GM23338 (cell line): ENCODE measurements at regions not wholly inside any gene's neighbourhood (a gene's known extent, or its start where the extent isn't known, plus 50 kb on each side); places are given as distances from the start of the nearest gene placed in this dataset.

Experiments
- ATAC-seq: fragments of 200-7000 bp; cut with Tn5 transposase; 3 replicates; pipeline ENCODE4 v1.9.1; 2020
- DNase-seq: peaks from one replicate; pipeline ENCODE4 v3.0.0-alpha.2; 2015; ENCODE audit warnings: low spot score
- H2AFZ ChIP-seq: fragments of 200-600 bp; sonication (generic); 2 replicates; pipeline ENCODE4 v1.8.0; 2016; ENCODE audit warnings: antibody characterized with exemption, mild to moderate bottlenecking, moderate library complexity
- H3F3A ChIP-seq: fragments of 200-600 bp; sonication (generic); replicated peaks from 2 replicates; pipeline ENCODE4 v1.8.0; 2017; ENCODE audit warnings: antibody characterized with exemption, mixed run types, low read depth
- H3K27ac ChIP-seq: fragments of 200-600 bp; sonication (generic); 2 replicates; pipeline ENCODE4 v1.6.1; 2016; ENCODE audit warnings: low read depth
- H3K27me3 ChIP-seq: fragments of 200-600 bp; sonication (generic); 2 replicates; pipeline ENCODE4 v1.8.0; 2016; ENCODE audit warnings: mild to moderate bottlenecking, mixed run types, moderate library complexity; ENCODE audit not compliant: insufficient read depth
- H3K36me3 ChIP-seq: fragments of 200-600 bp; sonication (generic); 2 replicates; pipeline ENCODE4 v1.8.0; 2016; ENCODE audit warnings: mild to moderate bottlenecking; ENCODE audit not compliant: insufficient read depth
- H3K4me1 ChIP-seq: fragments of 200-600 bp; sonication (generic); 2 replicates; pipeline ENCODE4 v1.8.0; 2016; ENCODE audit warnings: mild to moderate bottlenecking, moderate library complexity; ENCODE audit not compliant: insufficient read depth
- H3K4me2 ChIP-seq: fragments of 200-600 bp; sonication (generic); 2 replicates; pipeline ENCODE4 v1.7.1; 2017; ENCODE audit warnings: mixed run types
- H3K4me3 ChIP-seq: fragments of 200-600 bp; sonication (generic); 2 replicates; pipeline ENCODE4 v1.6.1; 2016; ENCODE audit warnings: mixed run types
- H3K79me2 ChIP-seq: fragments of 200-600 bp; sonication (generic); replicated peaks from 2 replicates; pipeline ENCODE4 v1.8.0; 2017; ENCODE audit warnings: mild to moderate bottlenecking; ENCODE audit not compliant: insufficient read depth
- H3K9me2 ChIP-seq: fragments of 200-600 bp; sonication (generic); 2 replicates; pipeline ENCODE4 v1.8.0; 2017; ENCODE audit not compliant: insufficient read depth
- H4K20me1 ChIP-seq: fragments of 200-600 bp; sonication (generic); replicated peaks from 2 replicates; pipeline ENCODE4 v1.8.0; 2017; ENCODE audit warnings: mild to moderate bottlenecking; ENCODE audit not compliant: insufficient read depth
- H3K27ac Mint-ChIP-seq: 2 replicates; pipeline ENCODE4 v1.8.0; 2020; ENCODE audit warnings: inconsistent platforms, mild to moderate bottlenecking, moderate library complexity, mixed read lengths
- H3K27me3 Mint-ChIP-seq: 3 replicates; pipeline ENCODE4 v1.8.0; 2022; ENCODE audit warnings: low read depth, mild to moderate bottlenecking, moderate library complexity, mixed read lengths, inconsistent platforms; ENCODE audit not compliant: insufficient read depth, poor library complexity
- H3K36me3 Mint-ChIP-seq: 3 replicates; pipeline ENCODE4 v1.8.0; 2021; ENCODE audit warnings: low read depth, mild to moderate bottlenecking, inconsistent platforms, moderate library complexity, mixed read lengths
- H3K4me1 Mint-ChIP-seq: 3 replicates; pipeline ENCODE4 v1.8.0; 2020; ENCODE audit warnings: mild to moderate bottlenecking, inconsistent platforms, mixed read lengths
- H3K4me3 Mint-ChIP-seq: 3 replicates; pipeline ENCODE4 v1.8.0; 2021; ENCODE audit warnings: moderate library complexity, mild to moderate bottlenecking, inconsistent platforms, mixed read lengths
- H3K9me3 Mint-ChIP-seq: 3 replicates; pipeline ENCODE4 v1.8.0; 2020; ENCODE audit warnings: moderate library complexity, mild to moderate bottlenecking, inconsistent platforms, mixed read lengths
- CREB1 ChIP-seq: fragments of 250-450 bp; sonication (Bioruptor Pico); IDR thresholded peaks from 2 replicates; pipeline ENCODE4 v1.5.0; 2020; ENCODE audit warnings: low read depth, mild to moderate bottlenecking, moderate library complexity
- EZH2 ChIP-seq: fragments of 200-600 bp; sonication (generic); IDR thresholded peaks from one replicate; pipeline ENCODE4 v1.8.0; 2017; ENCODE audit warnings: antibody characterized with exemption, mild to moderate bottlenecking, low read depth; ENCODE audit not compliant: unreplicated experiment
- EZH2phosphoT487 ChIP-seq: fragments of 200-600 bp; sonication (generic); IDR thresholded peaks from one replicate; pipeline ENCODE4 v1.8.1; 2018; ENCODE audit warnings: antibody characterized with exemption; ENCODE audit not compliant: unreplicated experiment
- JUNB ChIP-seq: IDR thresholded peaks from one replicate; pipeline ENCODE4 v1.6.1; 2016; ENCODE audit warnings: antibody characterized with exemption; ENCODE audit not compliant: unreplicated experiment
- NANOG ChIP-seq: IDR thresholded peaks from 2 replicates; pipeline ENCODE4 v1.6.1; 2016; ENCODE audit warnings: antibody characterized with exemption, borderline replicate concordance
- POLR2AphosphoS5 ChIP-seq: IDR thresholded peaks from 2 replicates; pipeline ENCODE4 v1.6.1; 2016; ENCODE audit warnings: antibody characterized with exemption, low read depth
- STAT1 ChIP-seq: IDR thresholded peaks from one replicate; pipeline ENCODE4 v1.6.1; 2016; ENCODE audit warnings: antibody characterized with exemption; ENCODE audit not compliant: unreplicated experiment
- ZNF114 ChIP-seq: fragments of 250-450 bp; sonication (Bioruptor Pico); IDR thresholded peaks from 2 replicates; pipeline ENCODE4 v1.5.0; 2020; ENCODE audit warnings: mild to moderate bottlenecking, moderate library complexity
- ZNF331 ChIP-seq: fragments of 250-450 bp; sonication (Bioruptor Pico); IDR thresholded peaks from 2 replicates; pipeline ENCODE4 v1.5.0; 2020; ENCODE audit warnings: low read depth, mild to moderate bottlenecking, moderate library complexity
- TF ChIP-seq, protein P1 (sequence below), 2 experiments: fragments of 200-600 bp in 1 of 2; sonication (generic) in 1 of 2; conservative IDR thresholded peaks; 2 replicates each; pipeline versions ENCODE4 v1.5.1 to v1.6.1; 2016 to 2017; ENCODE audit warnings: antibody characterized with exemption in 2 of 2, low read depth in 2 of 2, mild to moderate bottlenecking in 2 of 2, moderate library complexity in 1 of 2
- TF ChIP-seq, protein P2 (sequence below): fragments of 250-450 bp; sonication (Bioruptor Pico); IDR thresholded peaks from 2 replicates; pipeline ENCODE4 v1.5.0; 2020; ENCODE audit warnings: mild to moderate bottlenecking, moderate library complexity
- TF ChIP-seq, protein P3 (sequence below): IDR thresholded peaks from one replicate; pipeline ENCODE4 v1.6.1; 2018; ENCODE audit warnings: antibody characterized with exemption; ENCODE audit not compliant: unreplicated experiment
- TF ChIP-seq, protein P4 (sequence below): IDR thresholded peaks from 2 replicates; pipeline ENCODE4 v1.6.1; 2016; ENCODE audit warnings: antibody characterized with exemption

DNA sequence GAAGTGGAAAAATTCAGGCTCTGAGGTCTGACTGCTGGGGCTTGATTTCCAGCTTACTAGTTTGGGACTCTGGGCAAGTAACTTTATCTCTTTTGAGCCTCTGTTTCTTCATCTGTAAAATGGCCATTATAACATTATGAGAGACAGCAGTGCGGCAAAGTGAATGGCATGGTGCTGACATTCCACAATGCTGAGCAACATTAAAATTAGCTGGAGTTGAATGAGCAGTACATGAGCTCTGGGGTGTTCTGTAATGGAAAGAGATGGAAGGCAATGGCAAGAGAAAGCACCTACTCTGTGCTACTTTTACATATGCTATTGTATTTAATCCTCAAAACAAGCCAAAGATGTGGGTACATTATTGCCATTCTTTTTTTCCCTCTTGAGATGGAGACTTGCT, 535.7 kb upstream of the CDH11 start:
- no peaks in the 10 kb centered on the region for H3K79me2 ChIP-seq
- no peak overlapping the region for H3K4me2 ChIP-seq
- H3K36me3 ChIP-seq, result no peaks in the 10 kb centered on the region
- no peaks in the 10 kb centered on the region for H4K20me1 ChIP-seq
- no peak overlapping the region for H3K4me3 ChIP-seq
- Mint-ChIP-seq H3K4me1 (peaks cover 3% of the 10 kb centered on the region; the same call in 2 of the 3 replicates), H3K9me3 (no peaks in the 10 kb centered on the region), H3K27me3 (peaks cover 2% of the 10 kb centered on the region), H3K4me3 (no peak overlapping the region), H3K36me3 (no peaks in the 10 kb centered on the region), H3K27ac (no peak overlapping the region)
- H3K27ac ChIP-seq, result no peak overlapping the region
- ATAC-seq (no peak), DNase-seq (no peak)
- H2AFZ ChIP-seq, result no peak overlapping the region
- peaks cover 4% of the 10 kb centered on the region; the same call in 1 of the 2 replicates for H3K9me2 ChIP-seq
- no peaks in the 10 kb centered on the region for H3K27me3 ChIP-seq
- no peaks in the 10 kb centered on the region for H3K4me1 ChIP-seq
- TF ChIP-seq NANOG (no peak), JUNB (no peak), EZH2phosphoT487 (no peak), CREB1 (CRISPR knock-in tag) (no peak), POLR2AphosphoS5 (no peak), STAT1 (no peak), ZNF331 (CRISPR knock-in tag) (no peak), EZH2 (no peak), ZNF114 (CRISPR knock-in tag) (no peak)
- TF ChIP-seq, protein P1, sequence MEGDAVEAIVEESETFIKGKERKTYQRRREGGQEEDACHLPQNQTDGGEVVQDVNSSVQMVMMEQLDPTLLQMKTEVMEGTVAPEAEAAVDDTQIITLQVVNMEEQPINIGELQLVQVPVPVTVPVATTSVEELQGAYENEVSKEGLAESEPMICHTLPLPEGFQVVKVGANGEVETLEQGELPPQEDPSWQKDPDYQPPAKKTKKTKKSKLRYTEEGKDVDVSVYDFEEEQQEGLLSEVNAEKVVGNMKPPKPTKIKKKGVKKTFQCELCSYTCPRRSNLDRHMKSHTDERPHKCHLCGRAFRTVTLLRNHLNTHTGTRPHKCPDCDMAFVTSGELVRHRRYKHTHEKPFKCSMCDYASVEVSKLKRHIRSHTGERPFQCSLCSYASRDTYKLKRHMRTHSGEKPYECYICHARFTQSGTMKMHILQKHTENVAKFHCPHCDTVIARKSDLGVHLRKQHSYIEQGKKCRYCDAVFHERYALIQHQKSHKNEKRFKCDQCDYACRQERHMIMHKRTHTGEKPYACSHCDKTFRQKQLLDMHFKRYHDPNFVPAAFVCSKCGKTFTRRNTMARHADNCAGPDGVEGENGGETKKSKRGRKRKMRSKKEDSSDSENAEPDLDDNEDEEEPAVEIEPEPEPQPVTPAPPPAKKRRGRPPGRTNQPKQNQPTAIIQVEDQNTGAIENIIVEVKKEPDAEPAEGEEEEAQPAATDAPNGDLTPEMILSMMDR (conservative IDR thresholded peaks at IDR 0.05; ENCODE audit: low read depth in 2 of 2), result no peak
- TF ChIP-seq, protein P2, sequence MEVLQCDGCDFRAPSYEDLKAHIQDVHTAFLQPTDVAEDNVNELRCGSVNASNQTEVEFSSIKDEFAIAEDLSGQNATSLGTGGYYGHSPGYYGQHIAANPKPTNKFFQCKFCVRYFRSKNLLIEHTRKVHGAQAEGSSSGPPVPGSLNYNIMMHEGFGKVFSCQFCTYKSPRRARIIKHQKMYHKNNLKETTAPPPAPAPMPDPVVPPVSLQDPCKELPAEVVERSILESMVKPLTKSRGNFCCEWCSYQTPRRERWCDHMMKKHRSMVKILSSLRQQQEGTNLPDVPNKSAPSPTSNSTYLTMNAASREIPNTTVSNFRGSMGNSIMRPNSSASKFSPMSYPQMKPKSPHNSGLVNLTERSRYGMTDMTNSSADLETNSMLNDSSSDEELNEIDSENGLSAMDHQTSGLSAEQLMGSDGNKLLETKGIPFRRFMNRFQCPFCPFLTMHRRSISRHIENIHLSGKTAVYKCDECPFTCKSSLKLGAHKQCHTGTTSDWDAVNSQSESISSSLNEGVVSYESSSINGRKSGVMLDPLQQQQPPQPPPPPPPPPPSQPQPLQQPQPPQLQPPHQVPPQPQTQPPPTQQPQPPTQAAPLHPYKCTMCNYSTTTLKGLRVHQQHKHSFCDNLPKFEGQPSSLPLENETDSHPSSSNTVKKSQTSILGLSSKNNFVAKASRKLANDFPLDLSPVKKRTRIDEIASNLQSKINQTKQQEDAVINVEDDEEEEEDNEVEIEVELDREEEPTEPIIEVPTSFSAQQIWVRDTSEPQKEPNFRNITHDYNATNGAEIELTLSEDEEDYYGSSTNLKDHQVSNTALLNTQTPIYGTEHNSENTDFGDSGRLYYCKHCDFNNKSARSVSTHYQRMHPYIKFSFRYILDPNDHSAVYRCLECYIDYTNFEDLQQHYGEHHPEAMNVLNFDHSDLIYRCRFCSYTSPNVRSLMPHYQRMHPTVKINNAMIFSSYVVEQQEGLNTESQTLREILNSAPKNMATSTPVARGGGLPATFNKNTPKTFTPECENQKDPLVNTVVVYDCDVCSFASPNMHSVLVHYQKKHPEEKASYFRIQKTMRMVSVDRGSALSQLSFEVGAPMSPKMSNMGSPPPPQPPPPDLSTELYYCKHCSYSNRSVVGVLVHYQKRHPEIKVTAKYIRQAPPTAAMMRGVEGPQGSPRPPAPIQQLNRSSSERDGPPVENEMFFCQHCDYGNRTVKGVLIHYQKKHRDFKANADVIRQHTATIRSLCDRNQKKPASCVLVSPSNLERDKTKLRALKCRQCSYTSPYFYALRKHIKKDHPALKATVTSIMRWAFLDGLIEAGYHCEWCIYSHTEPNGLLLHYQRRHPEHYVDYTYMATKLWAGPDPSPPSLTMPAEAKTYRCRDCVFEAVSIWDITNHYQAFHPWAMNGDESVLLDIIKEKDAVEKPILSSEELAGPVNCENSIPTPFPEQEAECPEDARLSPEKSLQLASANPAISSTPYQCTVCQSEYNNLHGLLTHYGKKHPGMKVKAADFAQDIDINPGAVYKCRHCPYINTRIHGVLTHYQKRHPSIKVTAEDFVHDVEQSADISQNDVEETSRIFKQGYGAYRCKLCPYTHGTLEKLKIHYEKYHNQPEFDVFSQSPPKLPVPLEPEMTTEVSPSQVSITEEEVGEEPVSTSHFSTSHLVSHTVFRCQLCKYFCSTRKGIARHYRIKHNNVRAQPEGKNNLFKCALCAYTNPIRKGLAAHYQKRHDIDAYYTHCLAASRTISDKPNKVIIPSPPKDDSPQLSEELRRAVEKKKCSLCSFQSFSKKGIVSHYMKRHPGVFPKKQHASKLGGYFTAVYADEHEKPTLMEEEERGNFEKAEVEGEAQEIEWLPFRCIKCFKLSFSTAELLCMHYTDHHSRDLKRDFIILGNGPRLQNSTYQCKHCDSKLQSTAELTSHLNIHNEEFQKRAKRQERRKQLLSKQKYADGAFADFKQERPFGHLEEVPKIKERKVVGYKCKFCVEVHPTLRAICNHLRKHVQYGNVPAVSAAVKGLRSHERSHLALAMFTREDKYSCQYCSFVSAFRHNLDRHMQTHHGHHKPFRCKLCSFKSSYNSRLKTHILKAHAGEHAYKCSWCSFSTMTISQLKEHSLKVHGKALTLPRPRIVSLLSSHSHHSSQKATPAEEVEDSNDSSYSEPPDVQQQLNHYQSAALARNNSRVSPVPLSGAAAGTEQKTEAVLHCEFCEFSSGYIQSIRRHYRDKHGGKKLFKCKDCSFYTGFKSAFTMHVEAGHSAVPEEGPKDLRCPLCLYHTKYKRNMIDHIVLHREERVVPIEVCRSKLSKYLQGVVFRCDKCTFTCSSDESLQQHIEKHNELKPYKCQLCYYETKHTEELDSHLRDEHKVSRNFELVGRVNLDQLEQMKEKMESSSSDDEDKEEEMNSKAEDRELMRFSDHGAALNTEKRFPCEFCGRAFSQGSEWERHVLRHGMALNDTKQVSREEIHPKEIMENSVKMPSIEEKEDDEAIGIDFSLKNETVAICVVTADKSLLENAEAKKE (CRISPR knock-in tag), result no peak
- TF ChIP-seq, protein P3, sequence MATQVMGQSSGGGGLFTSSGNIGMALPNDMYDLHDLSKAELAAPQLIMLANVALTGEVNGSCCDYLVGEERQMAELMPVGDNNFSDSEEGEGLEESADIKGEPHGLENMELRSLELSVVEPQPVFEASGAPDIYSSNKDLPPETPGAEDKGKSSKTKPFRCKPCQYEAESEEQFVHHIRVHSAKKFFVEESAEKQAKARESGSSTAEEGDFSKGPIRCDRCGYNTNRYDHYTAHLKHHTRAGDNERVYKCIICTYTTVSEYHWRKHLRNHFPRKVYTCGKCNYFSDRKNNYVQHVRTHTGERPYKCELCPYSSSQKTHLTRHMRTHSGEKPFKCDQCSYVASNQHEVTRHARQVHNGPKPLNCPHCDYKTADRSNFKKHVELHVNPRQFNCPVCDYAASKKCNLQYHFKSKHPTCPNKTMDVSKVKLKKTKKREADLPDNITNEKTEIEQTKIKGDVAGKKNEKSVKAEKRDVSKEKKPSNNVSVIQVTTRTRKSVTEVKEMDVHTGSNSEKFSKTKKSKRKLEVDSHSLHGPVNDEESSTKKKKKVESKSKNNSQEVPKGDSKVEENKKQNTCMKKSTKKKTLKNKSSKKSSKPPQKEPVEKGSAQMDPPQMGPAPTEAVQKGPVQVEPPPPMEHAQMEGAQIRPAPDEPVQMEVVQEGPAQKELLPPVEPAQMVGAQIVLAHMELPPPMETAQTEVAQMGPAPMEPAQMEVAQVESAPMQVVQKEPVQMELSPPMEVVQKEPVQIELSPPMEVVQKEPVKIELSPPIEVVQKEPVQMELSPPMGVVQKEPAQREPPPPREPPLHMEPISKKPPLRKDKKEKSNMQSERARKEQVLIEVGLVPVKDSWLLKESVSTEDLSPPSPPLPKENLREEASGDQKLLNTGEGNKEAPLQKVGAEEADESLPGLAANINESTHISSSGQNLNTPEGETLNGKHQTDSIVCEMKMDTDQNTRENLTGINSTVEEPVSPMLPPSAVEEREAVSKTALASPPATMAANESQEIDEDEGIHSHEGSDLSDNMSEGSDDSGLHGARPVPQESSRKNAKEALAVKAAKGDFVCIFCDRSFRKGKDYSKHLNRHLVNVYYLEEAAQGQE, result no peak
- TF ChIP-seq, protein P4, sequence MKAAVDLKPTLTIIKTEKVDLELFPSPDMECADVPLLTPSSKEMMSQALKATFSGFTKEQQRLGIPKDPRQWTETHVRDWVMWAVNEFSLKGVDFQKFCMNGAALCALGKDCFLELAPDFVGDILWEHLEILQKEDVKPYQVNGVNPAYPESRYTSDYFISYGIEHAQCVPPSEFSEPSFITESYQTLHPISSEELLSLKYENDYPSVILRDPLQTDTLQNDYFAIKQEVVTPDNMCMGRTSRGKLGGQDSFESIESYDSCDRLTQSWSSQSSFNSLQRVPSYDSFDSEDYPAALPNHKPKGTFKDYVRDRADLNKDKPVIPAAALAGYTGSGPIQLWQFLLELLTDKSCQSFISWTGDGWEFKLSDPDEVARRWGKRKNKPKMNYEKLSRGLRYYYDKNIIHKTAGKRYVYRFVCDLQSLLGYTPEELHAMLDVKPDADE, result no peak
- H3F3A ChIP-seq, result no peaks in the 10 kb centered on the region
